Superior temporal gyrus (tissue), 1 donor: ENCODE measurements at regions not wholly inside any gene's neighbourhood (a gene's known extent, or its start where the extent isn't known, plus 50 kb on each side); places are given as distances from the start of the nearest gene placed in this dataset.
"Not testable (repeated sequence)": the region's sequence is repeated elsewhere in the genome, so short reads cannot be mapped to it uniquely, and the experiment has no call there.

Source experiments
- DNase-seq: peaks from one replicate; pipeline ENCODE4 v3.0.0-alpha.2; 2016; ENCODE audit errors: extremely low spot score

GRCh38 chrX:75873993-75874392 is 88.9 kb upstream of the MAGEE2 start:
- no peak for DNase-seq

DNA sequence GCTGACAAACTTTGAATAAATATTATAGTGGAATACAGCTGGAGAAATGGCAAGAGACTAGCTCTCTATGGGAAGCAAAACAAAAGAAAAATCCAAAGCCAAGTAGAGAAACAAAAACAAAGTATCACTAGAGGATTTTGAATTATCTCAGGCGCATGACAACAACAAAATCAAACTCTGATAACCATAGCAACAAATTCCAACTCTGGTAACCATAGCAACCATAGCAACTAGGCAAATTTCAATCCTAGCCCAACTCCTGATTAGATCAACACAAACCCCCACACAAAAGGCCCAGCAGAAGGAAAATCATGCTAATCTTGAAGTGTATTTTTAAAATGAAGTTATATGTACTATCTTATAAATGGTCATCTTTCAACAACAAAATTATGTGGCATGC is 98.4 kb upstream of the MAGEE2 start:
- DNase-seq = peak; percentile 5

- DNase-seq = no peak
Measured at GRCh38 chrX:75887833-75888232, 102.8 kb upstream of the MAGEE2 start.

GRCh38 chrX:75892749-75893148 is 107.7 kb upstream of the MAGEE2 start:
- no peak for DNase-seq

- DNase-seq = no peak
Measured at GRCh38 chrX:75893281-75893680, 108.2 kb upstream of the MAGEE2 start.

GRCh38 chrX:75911716-75912115 is 126.7 kb upstream of the MAGEE2 start:
- DNase-seq = no peak

DNA sequence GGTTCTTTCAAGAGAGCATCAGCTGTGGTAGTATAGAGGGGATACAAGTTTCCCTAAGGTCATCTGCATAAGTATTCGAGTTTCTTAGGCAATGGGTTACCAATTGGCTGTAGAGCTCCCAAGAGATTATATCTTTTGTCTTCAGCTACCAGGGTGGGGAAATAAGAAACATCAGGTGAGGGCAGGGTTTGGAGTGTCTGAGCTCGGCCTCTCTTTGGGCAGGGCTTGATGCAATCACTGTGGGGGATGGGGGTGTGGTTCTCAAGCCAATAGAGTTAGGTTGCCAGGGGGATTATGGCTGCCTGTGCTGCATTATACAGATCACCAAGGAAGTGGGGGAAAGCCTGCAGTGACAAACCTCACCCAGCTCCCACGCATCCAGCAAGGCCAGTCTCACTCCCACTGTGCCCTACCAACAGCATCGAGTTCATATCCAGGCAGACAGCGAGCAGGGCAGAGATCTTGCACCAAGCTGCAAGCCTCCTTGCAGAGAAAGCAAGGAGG is 172.1 kb upstream of the MAGEE2 start:
- no peak for DNase-seq

DNA sequence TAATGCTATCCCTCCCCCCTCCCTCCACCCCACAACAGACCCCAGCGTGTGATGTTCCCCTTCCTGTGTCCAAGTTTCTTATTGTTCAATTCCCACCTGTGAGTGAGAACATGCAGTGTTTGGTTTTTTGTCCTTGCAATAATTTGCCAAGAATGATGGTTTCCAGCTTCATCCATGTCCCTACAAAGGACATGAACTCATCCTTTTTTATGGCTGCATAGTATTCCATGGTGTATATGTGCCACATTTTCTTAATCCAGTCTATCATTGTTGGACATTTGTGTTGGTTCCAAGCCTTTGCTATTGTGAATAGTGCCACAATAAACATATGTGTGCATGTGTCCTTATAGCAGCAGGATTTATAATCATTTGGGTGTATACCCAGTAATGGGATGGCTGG is 176.3 kb upstream of the MAGEE2 start:
- DNase-seq = not testable (repeated sequence)

DNA sequence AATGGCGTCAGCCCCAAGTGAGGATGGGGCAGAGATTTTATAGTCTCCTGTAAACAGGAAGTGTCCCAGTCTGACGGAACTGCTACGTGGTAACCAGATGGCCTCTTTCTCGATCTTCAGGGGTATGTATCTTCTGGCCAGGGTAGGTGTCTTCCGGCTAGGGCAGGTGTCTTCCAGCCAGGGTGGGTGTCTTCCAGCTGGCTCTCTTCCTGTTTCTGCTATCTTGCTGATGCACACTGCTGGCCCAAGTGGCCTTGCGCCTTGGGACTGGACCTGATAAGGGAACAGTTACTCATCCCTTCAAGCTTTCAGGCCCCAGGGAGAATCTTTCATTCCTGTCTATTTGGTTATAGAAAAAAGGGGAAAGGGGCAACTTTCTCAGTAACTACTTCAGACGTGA is 178.7 kb upstream of the MAGEE2 start:
- DNase-seq = no peak

GRCh38 chrX:75968293-75968692 is 183.2 kb upstream of the MAGEE2 start:
- DNase-seq = no peak

GRCh38 chrX:75986976-75987375 is 185.9 kb upstream of the PBDC1 start:
- no peak for DNase-seq

- no peak for DNase-seq
Measured at GRCh38 chrX:75989806-75990590, 182.9 kb upstream of the PBDC1 start.

DNA sequence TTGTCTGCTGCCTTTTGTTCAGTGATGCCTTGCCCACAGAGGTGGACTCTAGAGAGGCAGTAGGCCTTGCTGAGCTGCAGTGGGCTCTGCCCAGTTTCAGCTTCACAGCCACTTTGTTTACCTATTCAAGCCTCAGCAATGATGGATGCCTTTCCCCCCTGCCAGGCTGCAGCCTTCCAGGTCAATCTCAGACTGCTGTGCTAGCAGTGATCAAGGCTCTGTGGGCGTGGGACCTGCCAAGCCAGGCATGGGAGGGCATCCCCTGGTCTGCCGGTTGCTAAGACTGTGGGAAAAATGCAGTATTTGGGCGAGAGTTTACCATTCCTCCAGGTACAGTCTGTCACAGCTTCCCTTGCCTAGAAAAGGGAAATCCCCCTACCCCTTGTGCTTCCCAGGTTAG is 175.2 kb upstream of the PBDC1 start:
- DNase-seq = no peak

DNA sequence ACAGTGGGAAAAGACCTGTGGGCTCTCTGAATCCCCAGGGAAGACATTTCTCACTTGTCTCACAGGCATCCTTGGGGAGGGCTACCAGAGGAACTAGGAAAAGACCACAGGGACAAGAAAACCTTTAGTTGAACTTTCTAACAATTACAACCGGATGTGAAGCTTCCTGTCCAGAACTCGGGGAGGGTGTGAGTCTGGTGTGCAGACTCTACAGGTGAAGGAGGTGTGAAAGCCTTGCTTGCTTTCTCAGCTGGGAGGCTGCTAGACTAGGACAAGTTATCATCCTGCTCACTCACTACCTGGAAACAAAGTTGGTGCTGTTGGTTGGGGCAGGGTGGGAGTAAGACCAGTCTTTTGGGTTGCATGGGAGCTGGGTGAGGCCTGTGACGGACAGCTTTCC is 158.5 kb upstream of the PBDC1 start:
- DNase-seq = no peak

DNA sequence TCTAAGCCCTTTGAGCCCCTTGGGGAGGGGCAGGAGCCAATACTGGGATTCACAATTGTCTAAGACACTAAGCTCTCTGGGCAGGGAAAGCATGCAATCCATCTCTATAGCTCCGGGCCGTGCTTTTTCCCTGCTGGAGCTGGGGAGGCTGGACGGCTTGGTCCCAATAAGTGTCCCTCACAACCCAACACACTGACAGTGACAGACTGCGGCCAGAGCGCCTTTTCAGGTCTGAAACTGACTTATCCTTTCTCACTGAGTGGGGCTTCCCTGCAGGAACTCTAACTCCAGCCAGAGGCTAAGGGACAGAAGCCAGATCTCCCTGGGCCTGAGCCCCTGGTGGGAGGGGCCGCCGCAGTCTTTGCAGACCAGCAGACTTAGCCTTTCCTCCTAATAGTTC is 146.6 kb upstream of the PBDC1 start:
- DNase-seq = no peak

DNA sequence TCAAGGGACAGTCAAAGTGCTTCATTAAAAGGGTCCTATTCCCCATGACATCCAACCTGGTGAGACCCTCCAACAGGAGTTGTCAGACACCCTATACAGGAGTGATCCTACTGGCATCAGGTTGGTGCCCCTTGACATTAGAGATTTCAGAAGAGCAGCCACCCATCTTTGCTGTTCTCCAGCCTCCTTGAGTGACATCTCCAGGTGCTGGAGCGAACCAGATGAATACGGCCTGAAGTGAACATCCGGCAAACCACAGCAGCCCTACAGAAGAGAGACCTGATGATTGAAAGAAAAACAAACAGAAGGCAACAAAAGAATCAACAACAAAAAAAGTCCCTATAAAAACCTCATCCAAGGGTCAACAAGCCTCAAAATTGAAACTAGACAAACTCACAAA is 146.1 kb upstream of the PBDC1 start:
- DNase-seq = no peak

GRCh38 chrX:76029385-76029784 is 143.5 kb upstream of the PBDC1 start:
- DNase-seq = no peak

GRCh38 chrX:76064825-76065224 is 108.0 kb upstream of the PBDC1 start:
- DNase-seq = no peak

GRCh38 chrX:76076124-76076523 is 96.7 kb upstream of the PBDC1 start:
- no peak for DNase-seq

GRCh38 chrX:76109654-76110053 is 63.2 kb upstream of the PBDC1 start:
- no peak for DNase-seq
